GM21576 (cell line): ENCODE measurements at regions not wholly inside any gene's neighbourhood (a gene's known extent, or its start where the extent isn't known, plus 50 kb on each side); places are given as distances from the start of the nearest gene placed in this dataset.

Experiments
- ATAC-seq: cut with Tn5 transposase; IDR thresholded peaks from one replicate; pipeline ENCODE4 v1.9.1; 2021; ENCODE audit warnings: mild to moderate bottlenecking, moderate library complexity; ENCODE audit not compliant: unreplicated experiment

DNA sequence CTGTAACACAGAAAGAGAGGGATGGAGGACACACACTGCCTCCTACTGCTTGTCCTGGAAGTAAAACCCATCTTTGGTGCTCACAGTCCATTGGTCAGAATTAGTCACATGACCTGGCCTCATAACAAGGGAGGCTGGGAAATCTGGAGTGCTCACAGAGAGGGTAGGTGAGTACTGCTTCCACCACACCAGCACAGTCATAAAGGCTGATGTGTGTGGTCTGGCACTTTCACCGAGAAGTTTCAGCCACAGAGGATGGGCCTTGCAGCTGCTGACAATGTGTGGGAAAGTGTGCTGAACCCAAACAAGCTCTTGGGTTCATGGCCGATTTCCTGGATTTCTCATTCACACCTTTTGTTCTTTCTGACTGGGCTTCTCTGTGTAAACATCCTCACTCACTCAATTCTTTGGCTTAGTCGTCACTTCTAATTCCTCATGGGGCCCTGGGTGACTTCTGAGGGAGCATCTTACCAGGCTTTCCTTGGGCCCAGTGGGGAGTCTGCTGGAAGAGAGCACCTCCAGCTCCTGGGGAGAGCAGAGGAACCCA, 100.7 kb downstream of the ASB7 start:
- peak; percentile 99 for ATAC-seq

DNA sequence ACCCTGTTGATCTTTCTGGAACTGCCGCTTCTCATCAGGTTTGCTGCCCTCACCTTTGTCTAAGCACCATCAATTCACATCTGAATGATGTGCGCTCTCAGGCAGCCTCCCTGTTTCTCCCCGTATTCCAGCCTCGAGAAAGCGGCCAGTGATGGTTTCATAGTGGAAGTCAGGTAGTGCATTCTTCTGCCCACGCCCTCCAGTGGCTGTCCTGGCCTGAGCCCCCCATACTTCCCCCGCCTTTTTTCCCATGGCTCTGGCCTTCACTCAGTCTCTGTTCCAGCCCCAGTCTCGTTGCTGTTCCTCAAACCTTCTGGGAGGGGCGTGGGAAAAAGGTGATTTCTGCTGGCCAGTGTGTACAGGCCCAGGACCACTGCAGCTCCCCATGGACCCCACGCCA, 101.3 kb downstream of the ASB7 start:
- no peak for ATAC-seq

DNA sequence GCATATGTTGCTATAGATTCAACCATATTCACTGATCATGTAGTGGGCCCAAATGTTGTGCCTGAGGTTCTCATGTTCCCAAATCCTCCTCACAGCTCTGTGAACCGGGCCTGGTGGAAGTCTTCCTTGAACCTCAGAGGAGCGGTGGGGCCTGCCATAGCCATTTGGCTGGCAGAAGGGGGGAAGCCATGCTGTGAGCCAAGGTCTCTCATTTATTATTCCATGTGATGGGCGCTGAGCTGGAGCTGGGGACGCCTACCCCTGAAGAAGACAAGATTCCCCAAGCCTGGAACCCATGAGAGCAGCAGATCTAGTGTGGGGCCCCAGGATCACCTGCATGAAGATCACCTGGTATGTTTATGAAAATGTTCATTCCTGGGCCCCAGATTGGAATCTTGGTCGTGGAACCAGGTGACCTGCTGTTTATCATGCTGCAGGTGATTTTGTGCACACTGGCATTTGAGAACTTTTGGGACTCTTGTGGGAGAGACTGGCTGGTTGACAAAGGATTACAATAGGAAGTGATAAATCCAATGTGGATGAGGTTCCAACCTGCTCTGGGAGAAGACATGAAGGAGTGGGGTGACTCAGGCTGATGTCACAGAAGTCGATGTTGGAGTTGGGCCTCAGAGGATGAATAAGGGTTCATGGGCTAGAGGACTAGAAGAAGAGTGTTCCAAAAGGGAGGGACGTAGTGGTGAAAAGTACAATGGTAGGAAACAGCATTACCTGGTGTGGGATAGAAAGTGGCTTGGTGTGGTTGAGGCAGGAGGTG, 102.1 kb downstream of the ASB7 start:
- ATAC-seq: no peak

DNA sequence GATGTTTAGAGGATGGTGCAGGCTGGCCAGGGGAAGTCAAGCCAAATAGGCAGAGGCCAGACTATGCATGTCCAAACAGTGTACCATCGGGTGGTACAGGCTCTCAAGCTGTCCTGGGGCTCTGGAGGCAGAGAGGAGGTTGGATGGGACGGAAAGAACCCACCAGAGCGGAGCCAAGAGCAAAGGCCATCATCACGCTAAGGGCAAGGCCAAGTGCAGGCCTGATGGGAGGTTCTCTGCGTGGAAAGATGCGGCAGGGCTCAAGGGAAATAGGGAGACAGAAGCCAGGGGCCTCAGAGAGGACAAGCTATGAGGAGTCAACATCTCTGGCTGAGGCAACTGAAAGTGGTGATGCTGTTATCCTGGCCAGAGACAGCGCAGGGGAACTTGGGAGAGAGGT, 102.7 kb downstream of the ASB7 start:
- ATAC-seq: no peak

DNA sequence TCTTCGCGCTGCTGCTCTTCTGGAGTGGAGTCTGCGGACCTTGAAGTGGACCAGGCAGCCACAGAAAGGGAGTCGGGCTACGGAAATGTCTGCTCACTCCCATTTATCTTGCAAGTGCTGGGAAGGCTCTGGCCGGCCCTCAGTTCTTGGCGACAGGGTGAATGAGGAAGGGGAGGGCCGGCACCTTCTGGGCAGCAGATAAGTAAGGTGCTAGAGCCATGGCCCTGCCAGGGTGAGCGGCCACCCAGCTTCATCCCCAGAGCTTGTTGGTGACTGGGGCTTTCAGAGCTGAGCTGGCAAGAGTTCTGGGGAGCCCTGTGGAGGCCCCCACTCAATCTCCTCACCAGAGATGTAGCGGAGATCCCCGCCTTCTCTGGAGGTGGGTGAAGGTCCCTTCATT, 103.5 kb downstream of the ASB7 start:
- no peak for ATAC-seq

DNA sequence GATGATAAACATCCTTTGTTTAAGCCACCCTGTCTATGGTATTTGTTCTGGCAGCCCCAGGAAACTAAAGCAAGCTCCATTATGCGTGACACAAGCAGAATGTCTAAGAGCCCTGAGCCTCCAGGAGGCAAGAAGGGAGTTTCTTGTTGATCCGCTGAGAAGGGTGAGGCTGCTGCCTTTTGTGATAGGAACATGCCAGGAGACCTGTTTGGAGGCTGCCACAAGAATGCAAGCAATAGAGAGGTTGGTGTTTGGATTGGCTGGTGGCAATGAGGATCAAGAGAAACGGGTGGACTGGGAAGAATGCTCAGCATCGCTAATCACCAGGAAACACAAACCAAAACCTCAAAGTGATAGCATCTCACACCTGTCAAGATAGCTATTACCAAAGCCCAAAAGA, 104.8 kb downstream of the ASB7 start:
- no peak for ATAC-seq

DNA sequence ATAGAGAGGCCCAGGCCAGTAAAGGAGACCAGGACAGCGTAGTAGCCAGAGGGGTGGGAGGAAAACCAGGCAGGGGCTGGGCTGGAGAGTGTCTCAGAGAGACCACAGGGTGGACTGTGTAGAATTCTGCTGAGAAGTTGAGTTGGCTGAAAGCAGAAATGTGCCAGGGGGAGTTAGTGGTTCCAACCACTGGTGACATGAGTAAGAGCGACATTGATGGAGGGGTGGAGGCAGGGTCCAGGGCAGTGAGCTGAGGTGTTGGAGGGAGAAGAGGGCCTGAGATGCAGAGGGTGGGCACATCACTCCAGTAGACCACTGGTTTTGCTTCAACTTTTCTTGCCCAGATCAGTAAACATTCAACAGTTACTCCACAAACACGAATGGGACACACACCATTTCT, 106.5 kb downstream of the ASB7 start:
- ATAC-seq: no peak

DNA sequence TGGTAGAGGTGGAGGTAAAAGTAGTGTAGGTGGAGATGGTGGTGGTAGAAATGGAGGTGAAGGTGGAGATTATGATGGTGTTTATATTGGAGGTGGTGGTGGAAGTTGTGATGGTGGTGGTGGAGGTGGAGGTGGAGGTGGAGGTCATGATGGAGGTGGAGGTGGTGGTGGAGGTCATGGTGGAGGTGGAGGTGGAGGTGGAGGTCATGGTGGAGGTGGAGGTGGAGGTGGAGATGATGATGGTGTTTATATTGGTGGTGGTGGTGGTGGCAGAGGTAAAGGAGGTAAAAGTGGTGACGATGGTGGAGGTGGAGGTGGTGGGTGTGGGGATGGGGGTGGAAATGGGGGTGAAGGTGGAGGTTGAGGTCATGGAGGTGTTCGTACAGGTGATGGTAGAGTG, 107.8 kb downstream of the ASB7 start:
- no peak for ATAC-seq

DNA sequence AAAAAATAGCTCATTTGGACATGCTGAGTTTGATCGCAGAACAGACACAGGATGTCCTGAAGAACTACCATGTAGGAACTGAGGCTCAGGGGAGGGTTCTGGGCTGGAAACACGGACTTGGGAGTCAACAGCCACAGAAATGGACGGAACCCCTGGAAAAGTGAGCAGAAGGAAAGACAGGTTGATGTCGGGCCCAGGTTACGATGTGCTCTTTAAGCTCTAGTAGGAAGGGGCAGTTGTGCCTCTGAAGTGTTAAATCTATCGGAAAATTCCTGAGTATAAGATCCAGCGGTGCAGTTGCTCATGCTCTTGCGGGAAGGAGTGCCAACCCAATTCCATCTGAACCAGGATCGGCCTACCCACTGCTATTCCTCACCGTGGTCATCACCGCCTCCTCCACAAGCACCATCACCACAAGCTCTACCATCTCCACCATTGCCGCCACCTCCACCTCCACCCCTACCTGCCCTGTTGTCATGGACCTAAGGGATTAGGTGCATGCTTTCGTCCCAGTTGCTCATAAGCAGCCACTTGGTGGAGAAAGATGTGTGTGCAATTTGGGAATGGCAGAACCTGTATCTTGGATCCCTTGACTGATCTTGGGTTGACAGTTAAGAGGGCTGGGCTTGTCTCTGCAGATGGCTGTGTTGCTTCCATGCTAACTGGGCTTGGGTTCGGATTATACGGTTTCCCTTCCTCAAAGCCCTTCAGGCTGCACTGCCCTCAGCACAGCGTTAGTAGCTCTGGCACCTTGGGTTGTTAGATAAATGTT, 108.5 kb downstream of the ASB7 start:
- no peak for ATAC-seq

DNA sequence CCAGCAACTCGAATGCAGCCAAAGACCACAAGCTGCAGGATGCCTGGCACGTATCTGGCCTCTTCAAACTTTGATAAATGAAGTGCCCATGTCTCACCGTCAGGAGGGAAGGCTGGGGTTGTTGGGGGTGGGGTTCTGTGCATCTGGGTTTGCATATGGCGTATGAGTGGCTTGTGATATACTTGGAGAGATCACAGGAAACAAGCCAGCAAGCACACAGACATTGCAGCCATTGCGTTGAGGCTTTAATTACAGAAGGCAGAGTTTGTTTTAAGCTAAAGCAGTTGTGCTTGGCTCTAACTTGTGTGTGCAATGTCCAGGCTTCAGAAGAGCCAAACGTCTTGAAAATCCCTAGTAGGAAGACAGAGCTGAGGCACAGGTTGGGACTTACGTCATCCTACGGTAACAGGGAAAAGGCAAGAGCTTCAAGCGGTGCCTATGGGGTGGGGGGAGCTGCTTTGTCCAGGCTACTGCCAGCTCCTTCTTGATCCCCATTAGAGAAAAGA, 109.2 kb downstream of the ASB7 start:
- no peak for ATAC-seq

DNA sequence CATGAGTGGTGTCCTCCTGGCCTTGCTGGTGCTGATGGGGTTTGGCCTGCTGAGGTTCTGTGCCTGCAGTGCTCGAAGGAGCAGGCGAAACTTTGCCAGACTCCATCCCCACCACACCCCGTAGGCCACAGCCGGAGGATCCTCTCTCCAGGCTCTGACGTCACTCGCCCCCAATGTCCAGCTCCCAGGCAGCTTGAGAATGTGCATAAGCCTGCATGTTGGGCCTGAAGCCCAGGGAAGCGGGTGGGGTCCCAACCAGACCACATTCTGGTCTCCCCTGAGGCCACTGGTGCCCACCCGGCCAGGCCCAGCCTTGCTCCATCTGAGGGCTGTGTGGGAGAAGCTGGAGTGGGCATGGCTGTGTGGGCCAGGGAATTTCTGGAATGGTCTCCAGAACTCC, 109.8 kb downstream of the ASB7 start:
- no peak for ATAC-seq

DNA sequence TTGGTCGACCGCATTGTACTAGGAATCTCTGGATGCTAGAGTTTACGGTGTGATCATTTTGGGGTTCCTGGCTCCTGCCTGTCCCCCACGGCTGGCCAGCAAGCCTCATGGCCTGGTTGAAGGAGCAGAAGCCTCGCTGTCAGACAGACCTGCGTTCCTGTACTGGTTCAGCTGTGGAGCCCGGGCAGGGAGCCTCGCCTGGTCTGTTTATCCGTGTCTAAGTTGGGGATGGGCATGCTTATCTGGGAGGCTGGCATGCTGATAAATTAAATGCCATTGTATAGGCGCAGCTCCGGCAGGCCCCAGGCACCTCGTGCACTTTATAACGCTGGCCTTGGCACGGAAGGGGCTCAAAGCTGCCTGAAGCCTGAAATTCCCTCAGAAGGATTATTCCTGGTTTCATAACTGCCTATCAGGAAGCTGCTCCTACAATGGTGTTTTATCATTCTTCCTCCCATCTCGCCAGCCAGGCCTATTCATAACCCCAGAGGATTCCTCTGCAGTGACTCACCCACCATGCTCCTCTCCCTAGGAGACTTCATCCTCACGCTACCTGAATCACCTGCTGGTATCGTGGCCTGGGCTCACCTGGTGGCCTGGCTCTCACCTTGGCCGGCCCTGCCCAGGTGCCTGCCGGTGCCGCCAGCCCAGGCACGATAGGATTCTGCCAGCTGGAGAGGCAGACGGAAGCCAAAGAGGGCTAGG, 110.9 kb downstream of the ASB7 start:
- ATAC-seq: no peak

DNA sequence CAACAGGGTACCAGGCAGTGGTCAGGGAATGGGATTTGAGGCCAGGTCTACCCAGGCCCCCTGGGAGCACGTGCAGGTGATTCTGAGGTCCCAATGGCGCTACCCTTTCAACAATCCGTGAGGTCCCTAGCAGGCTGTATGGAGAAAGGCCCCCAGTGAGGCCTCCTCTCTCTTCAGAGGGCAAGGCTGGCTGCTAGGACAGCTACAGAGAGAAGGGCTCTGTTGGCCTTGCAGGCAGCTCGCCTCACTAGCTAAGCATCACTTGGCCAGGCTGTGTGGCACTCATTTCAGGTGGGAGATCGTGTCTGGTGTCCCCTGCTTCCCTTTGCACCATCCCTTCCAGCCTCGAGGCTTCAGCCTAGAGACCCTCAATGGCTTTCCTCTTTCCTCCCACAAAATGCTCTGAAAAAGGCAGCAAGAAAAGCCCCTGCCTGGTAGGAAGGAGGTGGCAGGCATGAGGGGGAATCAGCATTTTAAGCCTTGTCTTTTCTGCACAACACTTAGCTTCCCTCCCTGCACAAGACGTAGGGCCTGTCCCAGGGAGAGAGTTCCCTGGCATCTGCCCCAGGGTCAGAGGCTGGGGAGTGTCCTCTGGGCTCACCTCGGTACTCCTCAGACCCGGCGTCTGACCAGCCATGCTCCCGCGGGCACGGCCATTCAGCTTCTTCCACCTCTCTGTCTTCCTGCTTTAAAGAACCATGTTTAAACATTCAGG, 111.8 kb downstream of the ASB7 start:
- ATAC-seq: no peak

DNA sequence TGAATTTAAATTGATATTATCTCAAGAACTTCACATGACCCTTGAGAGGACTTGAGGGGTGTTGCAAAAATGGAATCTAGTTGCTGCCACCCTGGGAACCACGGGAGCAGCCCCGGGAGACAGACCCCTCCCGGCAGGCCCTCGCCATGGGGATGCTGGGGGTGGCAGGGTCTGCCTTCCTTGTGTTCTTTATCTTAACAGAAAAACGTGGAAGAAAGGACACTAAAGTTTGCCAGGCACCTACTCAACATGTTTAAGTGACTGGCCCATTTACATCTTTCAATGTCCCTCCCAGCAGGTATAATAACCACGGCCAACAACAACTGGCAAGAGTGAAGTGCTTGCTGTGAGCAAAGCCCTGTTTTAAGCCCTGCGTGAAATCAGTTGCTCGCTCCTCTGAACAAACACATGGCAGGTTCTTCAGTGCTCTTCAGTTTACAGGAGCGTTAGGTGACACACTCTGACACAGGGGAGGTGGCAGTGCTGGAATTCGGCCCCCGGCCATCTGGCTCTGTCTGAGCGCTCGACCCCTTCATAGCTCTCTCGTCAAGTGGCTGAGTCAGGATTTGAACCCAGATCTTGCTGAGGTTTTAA, 112.5 kb downstream of the ASB7 start:
- no peak for ATAC-seq

DNA sequence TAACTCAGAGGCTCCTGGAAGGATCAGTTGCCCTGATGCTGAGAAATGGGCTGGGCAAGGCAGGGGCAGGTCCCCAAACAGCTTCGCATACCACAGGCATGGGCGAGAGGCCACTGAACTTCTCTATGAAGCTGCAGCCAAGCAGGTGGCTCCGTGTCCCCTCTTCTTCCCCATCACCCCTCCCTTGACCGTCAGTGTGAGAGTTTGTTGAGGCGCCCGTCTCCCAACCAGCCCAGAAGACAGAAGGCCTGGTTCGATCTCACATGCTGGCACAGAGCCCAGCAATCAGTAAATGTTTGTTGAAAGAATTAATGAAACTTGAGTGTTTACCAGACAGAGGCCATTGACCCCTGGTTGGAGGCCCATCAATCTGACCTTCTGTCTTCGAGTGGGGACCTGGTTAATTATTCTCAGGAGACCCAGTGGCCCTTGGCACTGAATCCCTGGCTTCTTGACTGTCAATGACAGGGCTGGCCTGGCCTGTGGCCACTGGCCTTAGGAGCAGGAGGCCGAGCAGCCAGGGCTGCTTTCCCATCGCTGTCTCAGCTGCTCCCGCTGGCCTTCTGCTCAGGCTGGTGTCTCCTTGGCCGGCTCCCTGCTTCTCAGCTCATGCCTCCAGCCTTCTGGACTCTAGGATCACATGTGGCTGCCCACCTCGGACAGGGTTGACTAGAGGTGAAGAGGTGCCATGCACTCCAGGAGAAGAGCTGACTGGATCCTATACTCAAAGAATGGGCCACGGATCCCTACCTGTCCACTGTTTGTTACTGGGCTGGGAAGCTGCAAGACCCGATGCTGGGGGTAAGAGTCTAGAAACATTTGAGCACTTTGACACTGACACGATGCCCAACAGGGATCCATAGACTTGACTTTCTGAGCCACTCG, 113.4 kb downstream of the ASB7 start:
- no peak for ATAC-seq

DNA sequence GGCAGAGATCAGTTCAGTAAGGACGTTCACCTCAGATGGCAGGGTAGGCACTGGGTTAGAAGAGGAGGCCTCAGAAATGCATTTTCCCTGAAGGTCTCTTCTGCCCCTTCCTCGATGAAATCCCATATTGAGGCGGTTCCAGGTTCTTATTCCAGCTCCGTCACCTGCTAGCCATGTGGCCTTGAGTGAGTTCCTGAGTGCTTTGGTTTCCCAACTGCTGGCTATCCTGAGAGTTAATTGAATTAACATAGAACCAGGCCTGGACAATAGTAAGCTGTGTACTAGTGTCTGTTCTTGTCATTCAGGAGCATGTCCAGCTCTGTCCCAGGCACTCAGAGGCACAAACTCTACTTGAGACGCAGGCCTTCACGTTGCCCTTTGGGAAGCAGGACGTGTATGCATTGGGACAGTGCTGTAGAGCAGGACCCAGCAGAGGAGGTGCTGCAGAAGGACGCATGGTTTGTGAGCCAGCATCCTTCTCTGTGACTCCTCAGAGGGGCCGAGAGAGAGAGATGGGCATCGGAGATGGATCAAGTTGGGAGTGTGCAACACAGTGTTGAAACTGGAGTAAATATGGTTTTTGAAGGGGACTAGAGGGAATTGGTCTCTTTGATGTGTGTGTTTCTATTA, 114.2 kb downstream of the ASB7 start:
- ATAC-seq: no peak

DNA sequence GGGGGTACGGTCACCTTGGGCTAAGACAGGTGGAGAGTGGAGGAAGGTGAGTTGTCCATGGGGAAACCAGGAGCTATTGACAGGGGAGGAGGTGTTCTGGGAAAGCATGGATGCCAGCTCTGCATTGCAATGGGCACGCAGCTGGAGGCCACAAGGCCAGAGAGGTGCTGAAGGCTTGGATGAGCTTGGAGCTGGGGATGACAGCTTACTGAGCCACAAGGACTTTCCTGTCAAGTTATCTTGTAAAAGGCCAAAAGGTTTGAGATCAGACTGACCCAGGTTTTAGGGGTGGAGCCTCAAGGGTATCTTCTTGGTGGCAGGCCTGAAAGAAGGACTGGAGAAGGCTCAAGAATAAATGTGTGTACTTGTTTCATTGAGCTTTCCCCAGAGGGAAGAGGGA, 115.2 kb downstream of the ASB7 start:
- ATAC-seq: no peak

DNA sequence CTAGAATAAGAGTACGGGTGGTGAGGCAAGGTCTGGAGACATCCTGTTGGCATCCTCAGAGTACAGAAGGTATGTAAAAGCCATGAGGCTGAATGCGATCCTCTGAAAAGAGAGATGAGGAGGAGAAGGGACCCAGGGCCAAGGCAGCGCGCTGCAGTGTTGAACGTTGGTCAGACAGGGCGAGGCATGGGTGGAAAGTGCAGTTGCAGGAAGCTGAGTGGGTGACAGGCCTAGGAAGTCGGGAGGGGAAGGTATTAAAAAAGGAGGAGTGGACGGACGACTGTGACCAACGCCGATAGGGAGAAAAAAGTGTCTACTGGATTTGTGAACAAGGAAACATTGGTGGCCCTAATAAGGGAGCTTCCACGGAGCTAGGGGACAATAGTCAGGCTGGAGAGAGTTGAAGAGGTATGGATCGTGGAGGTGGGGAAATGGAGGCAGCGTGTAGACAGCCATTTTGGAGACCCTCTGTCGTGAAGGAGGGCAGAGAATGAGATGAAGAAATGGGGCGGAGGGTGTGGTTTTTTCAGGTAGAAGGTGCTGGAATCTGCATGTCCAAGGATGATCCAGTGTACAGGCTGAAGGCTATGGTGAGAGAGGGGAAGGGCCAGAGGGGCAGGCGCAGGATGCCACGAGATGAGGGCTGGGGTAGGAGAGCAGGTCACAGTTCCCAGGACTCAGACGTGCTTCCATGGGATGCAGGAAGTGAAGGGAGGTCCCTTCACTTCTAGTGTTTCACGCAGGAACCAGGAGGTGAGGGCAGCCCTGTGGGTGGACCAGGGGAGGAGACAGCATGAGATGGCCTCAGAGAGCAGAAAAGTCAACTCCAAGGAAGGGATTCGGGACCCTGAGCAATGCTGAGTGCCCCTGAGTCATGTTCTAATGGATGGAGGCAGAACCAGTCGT, 115.9 kb downstream of the ASB7 start:
- no peak for ATAC-seq
